HG02763 (cell line): ENCODE measurements at regions not wholly inside any gene's neighbourhood (a gene's known extent, or its start where the extent isn't known, plus 50 kb on each side); places are given as distances from the start of the nearest gene placed in this dataset.

Experiments
- ATAC-seq: cut with Tn5 transposase; IDR thresholded peaks from one replicate; pipeline ENCODE4 v1.9.1; 2021; ENCODE audit warnings: mild to moderate bottlenecking, moderate library complexity; ENCODE audit not compliant: unreplicated experiment

DNA sequence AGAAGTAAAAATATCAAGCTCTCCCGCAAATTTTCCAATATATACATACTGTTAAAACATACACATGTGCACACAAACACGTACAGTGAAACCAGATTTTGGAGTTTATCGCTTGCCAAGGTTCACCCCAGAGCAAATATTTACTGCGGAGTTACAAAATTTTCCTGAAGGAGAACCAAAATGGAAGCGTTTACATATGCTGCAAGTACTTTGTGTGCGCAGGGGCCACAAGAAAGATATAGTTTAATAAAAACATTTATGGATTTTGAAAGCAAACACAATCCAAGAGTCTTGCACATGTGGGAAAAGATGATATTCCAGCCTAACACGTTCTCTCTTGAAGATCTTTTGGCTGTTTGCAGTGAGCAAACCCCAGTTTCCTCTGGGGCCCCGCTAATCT lies 301.3 kb upstream of the NFE2L3 start:
- no peak for ATAC-seq

GRCh38 chr7:25851332-25852210 lies 300.4 kb upstream of the NFE2L3 start:
- no peak for ATAC-seq

DNA sequence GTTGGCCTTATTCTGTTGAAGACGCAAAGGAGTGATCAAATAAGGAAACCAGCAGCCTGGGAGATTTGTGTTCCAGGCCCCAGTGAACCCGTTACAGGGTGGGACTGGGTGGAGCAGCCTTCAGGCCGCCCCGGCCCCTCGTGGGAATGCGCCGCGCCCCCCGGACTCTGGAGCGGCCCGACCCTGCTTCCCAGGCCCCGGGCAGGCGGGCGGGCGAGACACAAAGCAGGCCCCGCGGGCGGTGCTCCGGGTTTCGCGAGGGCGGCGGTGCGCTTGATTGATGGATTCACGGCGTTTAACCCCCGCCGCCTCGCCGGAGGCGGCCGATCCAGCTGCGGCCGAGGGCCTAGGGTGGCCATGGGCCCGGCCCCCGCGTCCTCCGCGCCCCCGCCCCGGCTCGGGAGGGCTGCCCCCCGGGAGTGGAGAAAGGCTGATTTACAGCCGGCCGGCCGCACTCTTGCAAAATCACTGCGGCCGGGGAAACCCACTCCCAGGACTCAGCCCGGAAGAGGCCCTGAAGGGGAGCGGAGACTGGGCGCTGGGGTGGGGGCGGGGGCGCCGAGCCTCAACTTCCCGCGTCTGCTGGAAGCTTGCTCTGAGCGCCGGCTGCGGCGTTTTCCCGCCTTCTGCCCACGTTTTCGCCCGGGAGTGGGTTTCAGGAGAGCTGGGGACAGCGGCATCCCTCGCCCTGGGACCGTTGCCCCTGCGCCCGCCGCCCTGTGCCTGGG lies 299.6 kb upstream of the NFE2L3 start:
- ATAC-seq: no peak

DNA sequence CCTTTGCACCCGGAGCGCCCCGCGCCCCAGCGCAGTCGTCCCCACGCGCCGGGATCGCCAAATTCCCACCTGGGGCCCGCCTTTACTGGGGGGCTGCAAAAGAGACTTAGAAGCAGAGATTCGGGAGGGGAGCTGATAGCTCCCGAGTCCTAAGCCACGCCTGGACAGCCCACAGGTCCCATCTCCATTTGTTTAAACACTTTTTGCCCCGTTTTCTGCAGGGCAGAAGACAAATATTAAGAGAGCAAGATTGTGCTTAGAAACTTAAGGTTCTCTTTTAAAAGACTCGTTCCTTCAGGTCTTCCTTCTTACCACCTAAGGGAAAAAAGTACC lies 299.1 kb upstream of the NFE2L3 start:
- no peak for ATAC-seq

DNA sequence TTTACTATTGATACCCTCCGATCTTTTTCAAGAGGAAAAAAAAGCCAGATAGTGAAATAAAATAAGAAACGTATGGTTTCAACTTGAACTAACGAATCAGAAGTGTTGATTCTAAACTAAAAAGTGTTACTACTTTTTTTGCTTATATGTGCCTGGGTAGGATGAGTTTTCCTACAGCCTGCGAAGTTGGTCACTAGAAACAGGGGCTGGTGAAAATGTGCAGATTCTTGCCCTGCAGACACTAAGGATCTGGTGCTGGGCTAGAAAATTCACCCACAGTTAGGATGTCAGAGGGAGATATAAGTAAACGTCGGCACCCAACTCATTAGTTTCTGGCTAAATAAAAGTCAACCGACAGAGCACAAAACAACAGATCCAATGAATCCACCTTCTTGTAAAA lies 298.7 kb upstream of the NFE2L3 start:
- no peak for ATAC-seq

DNA sequence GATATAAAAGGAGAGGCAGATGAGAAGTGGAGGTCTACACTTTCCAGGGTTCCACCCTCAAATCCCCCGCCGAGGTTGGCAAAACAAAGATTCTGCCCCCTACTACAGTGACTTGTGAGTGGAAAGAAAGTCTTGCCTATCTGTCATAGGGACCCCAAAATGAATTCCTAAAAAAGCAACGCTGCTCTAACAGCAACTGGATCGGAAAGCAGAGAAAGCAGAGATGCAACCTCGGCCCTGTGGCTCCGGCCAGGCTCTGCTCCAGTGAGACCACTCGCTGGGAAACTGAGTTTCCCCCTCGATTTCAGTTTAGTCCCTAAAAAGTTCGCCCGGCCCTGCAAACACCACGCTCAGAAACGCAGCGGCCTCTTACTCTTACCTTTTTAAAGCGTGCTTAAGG lies 297.9 kb upstream of the NFE2L3 start:
- no peak for ATAC-seq

DNA sequence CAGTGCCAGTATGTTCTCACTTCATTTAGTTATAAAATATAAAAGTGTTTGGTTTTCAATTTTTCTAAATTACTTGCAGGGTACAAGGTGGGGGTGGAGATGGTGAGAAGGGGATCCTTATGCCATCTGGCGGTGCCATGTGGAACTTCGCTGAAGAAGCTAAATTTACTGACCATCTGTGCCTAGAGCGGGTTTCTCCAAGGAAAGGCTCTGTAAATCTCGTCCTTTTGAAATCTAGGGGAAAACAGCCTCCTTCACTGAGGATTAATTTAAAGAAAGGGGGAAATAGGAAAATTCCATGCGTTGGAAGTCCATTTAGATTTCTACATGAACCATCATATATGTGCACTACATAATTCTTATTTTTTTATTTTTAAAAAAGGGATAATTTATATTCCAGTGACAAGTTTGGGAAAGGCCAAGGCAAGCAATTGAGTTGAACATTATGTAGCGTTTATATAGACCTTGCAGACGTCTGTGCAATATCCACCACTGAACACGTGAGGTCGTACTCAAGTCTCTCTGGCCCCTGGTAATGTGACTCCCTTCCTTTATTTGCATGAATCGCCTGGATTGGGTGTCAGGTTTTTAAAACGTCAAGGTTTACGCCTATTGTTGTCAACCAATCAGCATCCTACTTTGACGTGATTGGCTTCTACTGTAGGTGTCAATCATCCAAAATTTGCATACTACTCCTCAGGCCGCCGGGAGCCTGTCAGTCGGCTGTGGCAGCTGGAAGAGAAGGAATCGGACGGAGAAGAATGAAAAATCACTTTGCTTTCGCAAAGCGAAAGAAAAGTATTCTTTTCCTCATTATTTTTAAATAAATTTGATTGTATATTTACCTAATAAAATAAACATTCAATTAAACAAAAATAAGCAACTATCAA lies 297.1 kb upstream of the NFE2L3 start:
- ATAC-seq: no peak

GRCh38 chr7:25855854-25856782 lies 295.9 kb upstream of the NFE2L3 start:
- ATAC-seq: peak; percentile 5

DNA sequence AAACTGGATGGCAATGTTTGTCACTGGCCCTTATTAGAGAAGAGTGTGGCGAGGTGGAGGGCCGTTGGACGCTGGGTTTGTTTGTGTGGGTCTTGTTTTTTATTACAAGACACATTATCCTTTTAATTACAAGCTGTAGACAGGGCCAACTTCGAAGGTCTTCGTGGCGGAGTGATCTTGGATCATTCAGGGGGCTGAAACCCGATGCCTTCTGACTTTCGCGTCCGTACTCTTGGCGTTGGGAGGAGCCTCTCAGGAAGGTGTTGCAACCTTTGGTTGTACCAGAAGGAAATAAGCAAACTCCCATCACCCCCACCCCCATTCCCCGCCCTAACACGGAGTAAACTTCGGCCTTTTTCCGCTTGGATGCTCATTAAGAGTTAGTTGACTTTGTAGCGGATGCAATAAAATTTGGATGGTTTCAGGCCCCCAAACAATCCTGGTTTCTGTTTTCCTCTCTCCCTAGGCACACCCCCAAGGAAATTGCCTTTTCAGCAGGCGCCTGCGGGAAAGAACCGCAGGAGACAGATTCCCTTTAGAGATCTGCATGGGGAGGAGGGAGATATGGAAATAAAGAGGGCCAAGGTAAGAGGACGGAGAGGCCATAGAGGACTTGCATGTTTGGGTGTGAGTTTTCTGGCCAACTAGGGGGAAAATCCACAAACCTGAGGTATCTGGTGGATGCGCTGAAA lies 294.5 kb upstream of the NFE2L3 start:
- ATAC-seq: no peak

DNA sequence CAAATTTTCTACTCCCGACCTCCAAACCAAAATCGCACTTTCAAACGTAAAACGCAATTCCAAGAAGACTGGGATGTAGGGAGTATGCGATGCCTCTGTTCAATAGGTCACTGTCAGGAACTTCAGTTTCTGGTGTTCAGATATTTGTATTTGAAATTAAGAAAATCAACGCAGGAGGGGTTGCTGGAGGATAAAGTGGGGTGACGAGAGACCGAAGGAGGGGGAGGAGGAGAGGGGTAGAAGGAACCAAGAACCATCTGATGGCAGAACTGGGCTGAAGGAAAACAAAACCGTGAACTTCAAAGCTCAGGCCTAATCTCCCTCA lies 293.8 kb upstream of the NFE2L3 start:
- ATAC-seq: no peak

DNA sequence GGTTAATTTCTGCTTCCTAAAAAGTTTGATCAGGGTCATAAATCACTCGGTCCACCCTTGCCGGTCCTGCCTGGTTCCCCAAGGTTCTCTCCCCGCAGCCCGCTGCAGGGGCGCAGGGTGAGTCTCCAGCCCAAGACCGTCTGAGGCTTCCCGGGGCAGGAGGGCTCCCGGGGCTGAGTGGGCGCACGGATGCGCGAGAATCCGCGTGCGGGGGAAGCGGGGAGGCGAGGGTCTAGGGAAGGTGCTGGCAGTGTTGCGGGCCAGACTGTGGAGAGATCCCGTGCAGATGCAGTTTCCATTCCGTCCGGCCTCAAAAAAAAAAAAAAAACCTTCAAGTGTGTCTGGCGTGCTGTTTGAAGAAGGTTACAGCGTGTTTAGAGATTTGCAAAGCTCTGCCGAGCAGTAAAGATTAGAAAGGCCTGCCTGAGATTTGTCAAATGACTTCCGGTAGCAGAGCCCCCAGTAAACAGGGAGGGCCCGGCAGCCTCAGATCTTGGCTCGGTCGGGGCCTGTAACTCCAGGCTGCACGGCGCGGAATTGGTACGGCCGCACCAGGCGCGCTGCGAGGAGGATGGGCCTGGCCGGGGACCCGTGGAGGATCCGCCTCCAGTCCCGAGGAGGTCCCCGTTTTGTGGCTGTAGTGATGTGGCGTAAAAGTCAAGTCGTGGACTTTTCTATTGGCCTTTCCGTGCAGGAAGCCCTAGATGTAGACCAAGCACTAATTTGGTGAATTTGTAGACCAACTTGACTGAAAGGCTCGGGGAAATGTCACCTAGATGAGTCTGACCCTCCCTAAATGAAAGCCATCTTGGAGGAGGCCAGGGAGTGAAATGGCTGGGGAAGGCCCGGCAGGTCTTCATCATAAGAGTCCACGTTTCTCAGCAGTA lies 293.2 kb upstream of the NFE2L3 start:
- no peak for ATAC-seq

- no peak for ATAC-seq
Observed at GRCh38 chr7:25859412-25860274, 292.4 kb upstream of the NFE2L3 start.

DNA sequence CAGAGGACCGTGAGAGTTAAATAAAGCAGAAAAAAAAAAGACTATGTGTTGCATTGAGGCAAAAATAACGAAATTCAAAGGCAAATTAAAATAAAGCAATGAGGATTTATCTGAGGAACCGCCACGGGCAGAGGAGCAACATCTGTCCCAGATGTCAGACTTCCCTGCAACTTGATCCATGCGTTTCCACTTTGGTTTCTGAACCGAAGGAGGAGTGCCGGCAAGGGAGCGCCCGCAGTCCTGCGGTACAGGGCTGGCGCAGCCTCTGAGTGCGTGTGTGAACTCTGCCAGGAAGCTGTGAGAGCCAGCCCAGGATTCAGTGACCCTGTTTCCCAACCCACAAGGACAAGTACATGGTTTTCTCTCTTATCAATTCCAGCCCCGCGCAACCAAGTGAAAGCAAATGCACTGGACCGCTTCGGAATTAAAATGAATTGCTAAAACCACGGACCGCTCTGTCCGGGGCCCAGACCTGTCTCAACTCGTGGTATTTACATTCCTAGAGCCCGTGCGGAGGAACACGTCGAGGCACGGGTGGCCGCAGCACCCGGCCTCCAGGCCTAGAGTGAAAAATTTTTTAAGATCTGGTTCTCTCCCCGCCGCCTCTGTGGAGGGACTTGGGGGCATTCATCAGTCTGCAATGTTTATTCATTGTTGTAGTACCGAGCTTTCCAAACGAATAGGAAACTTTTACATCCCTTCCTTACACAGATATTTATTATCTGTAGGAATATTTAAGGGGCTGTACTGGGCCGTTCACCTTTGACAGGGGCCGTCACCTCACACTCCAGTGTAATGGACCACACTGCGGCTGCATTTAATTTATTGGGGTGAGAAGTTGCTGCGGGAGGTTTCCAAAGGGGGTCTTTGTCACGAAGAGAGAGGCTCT lies 291.5 kb upstream of the NFE2L3 start:
- no peak for ATAC-seq

DNA sequence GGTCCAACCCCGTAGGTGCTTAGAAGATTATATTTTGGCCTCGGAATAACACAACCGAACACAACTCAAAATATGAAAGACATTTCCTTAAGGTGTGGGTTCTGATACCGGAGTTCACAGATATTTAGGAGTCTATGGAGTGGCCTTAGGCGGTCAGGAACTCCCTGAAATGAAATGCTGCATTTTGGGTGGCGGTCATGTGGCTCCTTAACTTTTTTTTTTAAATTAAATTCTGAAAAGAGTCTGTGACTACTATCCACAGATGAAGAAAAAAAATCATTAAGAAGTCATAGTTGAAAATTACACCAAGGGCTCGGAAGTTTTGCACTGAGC lies 290.9 kb upstream of the NFE2L3 start:
- ATAC-seq: no peak

- no peak for ATAC-seq
Observed at GRCh38 chr7:25861601-25862260, 290.3 kb upstream of the NFE2L3 start.

GRCh38 chr7:25862261-25863004 lies 289.6 kb upstream of the NFE2L3 start:
- peak; percentile 90 for ATAC-seq
